Lower lobe of right lung (tissue), 2 donors: ENCODE measurements at regions not wholly inside any gene's neighbourhood (a gene's known extent, or its start where the extent isn't known, plus 50 kb on each side); places are given as distances from the start of the nearest gene placed in this dataset.
"Not testable (repeated sequence)": the region's sequence is repeated elsewhere in the genome, so short reads cannot be mapped to it uniquely, and the experiment has no call there.

Experiments
- ATAC-seq, 2 donors: fragments of 200-7000 bp; cut with Tn5 transposase; one replicate each; pipeline ENCODE4 v1.9.1; 2020 to 2022; ENCODE audit warnings: mild to moderate bottlenecking in 2 of 2, moderate library complexity in 2 of 2
- DNase-seq: peaks from one replicate; pipeline ENCODE4 v3.0.0-alpha.2; 2020
- H3K27ac ChIP-seq: fragments of 200-600 bp; one replicate; pipeline ENCODE4 v1.8.0; 2022
- H3K27me3 ChIP-seq: fragments of 200-600 bp; one replicate; pipeline ENCODE4 v1.8.0; 2022; ENCODE audit warnings: low read depth
- H3K36me3 ChIP-seq: fragments of 200-600 bp; one replicate; pipeline ENCODE4 v1.8.0; 2022; ENCODE audit warnings: mild to moderate bottlenecking
- H3K4me1 ChIP-seq: fragments of 200-600 bp; one replicate; pipeline ENCODE4 v1.8.0; 2022
- H3K4me3 ChIP-seq: fragments of 200-600 bp; one replicate; pipeline ENCODE4 v1.8.0; 2022; ENCODE audit warnings: mild to moderate bottlenecking
- H3K9me3 ChIP-seq: fragments of 200-600 bp; one replicate; pipeline ENCODE4 v1.8.0; 2022
- intact Hi-C: fragments of 100-400 bp; cut with DNase I; formaldehyde crosslinking; loops from one replicate; pipeline ENCODE4 v1.11.0; 2022
- donor health status: DM: no; HTN: yes; CAD: no; lungs with severe emphysema.

DNA sequence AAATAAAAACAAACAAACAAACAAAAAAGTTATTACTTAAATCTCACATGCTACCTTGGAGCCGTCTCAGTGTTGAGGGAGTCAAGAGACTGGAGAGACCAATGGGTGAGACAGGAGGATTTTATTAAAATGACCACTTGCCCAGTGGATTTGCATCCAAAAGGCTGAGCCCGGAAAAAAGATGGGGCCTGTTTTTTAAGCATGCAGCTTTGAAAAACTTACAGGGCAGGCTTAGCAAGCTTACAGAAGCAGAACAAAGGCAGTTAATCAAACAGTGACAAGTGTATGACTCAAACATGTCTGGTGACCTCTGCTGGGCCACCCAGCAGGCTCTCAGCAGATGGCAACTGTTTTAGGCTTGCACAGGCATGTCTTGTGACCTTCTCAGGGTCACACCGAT is 82.5 kb downstream of the POTEH start:
- H3K27me3 ChIP-seq, DNase-seq, intact Hi-C loops, H3K4me3 ChIP-seq, H3K36me3 ChIP-seq, ATAC-seq, H3K27ac ChIP-seq, H3K4me1 ChIP-seq, H3K9me3 ChIP-seq: not testable (repeated sequence)

DNA sequence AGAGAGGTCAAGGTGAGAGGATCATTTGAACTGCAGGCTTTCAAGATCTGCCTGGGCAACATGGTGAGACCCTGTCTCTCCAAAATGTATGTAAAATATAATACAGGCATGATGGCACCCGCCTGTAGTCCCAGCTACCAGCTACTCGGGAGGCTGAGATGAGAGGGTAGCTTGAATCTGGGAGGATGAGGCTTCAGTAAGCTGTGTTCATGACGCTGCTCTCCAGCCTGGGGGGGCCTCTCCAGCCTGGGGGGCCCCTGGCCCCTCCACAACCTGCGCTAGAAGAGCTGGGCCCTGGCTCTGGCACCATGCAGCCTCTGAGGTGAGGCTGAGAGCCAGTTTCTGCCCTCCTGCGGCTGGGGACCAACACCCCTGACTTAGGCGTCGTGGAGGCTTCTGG is 85.3 kb downstream of the POTEH start:
- peak in 1 of 2 donors; percentile 41 for ATAC-seq
- intact Hi-C loops, H3K4me1 ChIP-seq, H3K36me3 ChIP-seq, H3K9me3 ChIP-seq, H3K27ac ChIP-seq, H3K4me3 ChIP-seq, H3K27me3 ChIP-seq: not testable (repeated sequence)
- DNase-seq = peak; percentile 12

DNA sequence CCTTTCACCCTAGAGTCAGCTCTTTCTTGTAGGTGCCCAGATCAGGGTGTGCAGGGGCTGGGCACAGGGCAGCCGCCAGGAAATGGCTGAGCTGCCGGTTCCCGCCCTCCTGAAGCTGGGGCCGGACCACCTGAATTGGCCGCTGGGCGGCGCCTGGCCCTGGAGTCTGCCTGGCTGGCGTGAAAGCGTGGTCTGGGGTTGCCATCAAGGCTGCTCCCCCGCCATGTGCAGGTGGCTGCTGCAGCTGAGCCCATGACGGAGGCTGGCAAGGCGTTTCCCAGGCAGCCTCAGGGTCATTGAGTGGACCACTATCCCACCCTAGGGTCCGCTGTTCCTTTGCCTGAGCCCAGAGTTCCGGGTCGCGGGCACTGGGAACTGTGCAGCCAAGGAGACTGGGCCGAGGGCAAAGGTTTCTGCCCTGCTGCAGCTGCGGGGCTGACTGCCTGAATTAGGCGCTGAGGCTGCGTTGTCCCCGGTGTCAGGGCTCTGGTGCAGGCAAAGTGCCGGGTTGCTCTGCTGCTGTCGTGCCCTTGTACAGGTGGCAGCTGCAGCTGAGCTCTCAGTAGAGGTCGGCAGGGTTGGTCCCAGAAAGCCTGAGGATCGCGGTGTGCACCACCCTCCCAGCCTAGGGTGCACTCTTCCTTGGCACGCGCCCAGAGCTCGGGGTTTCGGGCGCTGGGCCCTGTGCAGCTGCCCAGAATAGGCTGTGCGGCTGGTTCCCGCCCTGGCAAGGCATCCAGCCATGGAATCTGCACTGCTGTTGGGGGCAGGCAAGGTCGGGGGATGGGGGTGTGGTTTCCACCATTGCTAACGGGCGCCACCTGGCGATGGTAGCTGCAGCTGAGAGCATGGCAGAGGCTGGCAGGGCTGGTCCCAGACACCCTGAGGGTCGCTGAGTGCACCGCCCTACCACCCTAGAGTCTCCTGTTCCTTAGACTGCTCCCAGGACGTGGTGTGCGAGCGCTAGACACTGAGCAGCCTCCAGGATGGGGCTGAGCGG is 86.1 kb downstream of the POTEH start:
- H3K9me3 ChIP-seq, intact Hi-C loops, H3K36me3 ChIP-seq, H3K27ac ChIP-seq, H3K27me3 ChIP-seq, H3K4me3 ChIP-seq, H3K4me1 ChIP-seq: not testable (repeated sequence)
- ATAC-seq (peak; percentile 79 to 82), DNase-seq (peak; percentile 43)

DNA sequence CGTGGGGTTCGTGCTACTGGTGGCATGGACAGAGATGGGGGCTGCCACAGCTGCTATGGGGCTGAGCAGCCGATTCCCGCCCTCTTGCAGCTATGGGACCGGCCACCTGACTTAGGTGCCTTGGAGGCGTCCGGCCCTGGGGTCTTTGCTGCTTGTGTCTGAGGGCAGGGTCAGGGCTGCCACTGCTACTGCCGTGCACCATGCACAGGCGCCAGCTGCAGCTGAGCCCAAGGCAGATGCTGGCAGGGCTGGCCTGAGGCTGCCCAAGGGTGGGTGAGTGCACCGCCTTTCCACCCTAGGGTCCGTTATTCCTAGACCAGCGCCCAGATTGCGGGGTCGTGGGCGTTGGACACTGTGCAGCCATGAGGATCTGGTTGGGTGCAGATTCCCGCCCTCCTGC is 86.9 kb downstream of the POTEH start:
- H3K4me1 ChIP-seq, H3K4me3 ChIP-seq, H3K27me3 ChIP-seq, intact Hi-C loops, H3K27ac ChIP-seq, H3K36me3 ChIP-seq, H3K9me3 ChIP-seq, DNase-seq, ATAC-seq: not testable (repeated sequence)

DNA sequence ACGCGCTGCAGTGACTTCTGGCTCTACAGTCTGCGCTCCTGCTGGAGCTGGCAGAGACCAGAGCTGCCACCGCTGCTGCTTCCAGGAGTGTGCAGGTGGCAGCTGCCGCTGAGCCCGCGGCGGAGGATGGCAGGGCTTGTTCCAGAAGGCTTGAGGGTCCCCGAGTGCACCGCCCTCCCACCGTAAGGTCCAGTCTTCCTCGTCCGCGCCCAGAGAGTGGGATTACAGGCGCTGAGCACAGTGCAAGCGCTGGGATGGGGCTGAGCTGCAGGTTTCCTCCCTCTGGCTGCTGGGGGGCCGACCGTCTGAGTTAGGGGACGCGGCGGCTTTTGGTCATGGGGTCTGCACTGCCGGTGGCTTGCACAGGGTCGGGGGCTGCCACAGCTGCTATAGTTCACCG is 87.3 kb downstream of the POTEH start:
- DNase-seq, H3K27ac ChIP-seq, H3K36me3 ChIP-seq, intact Hi-C loops, H3K4me3 ChIP-seq, H3K27me3 ChIP-seq, H3K4me1 ChIP-seq, H3K9me3 ChIP-seq: not testable (repeated sequence)
- peak in 1 of 2 donors; percentile 29 for ATAC-seq

DNA sequence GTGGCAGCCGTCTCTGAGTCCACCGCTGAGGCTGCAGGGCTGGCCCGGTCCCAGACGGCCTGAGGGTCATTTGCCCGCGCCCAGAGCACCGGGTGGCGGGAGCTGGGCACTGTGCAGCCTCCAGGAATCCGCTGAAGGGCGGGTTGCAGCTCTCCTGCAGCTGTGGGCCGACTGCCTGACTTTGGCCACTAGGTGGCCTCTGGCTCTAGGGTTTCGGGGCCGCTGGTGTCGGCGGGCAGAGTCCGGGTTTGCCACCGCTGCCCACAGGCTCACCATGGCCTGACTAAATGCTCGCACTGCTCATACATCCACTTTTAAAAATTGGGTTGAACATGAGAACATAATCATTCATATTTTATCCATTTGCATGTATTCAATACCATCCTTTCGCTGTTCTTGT is 87.7 kb downstream of the POTEH start:
- DNase-seq, H3K27me3 ChIP-seq, H3K36me3 ChIP-seq, intact Hi-C loops, H3K4me1 ChIP-seq, H3K4me3 ChIP-seq, H3K9me3 ChIP-seq, H3K27ac ChIP-seq: not testable (repeated sequence)
- peak; percentile 56 to 68 for ATAC-seq

DNA sequence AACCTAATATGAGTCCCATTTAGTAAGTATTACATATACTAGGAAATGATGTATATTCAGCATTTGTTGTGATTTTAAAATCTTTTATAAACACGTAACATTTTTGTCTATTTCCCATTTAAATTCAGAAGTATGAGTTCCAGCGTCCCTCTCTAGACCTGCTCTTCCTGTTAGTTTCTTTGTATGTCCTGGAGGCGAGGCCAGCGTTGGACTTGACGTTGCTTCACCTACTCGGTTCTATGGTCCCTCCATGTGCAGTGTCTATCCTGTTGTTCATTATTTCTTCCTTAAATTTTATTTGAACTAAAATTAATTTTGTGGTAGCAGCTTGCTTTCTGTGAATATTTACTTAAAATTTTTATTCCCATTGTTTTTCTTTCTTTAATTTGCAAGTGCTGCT is 88.5 kb downstream of the POTEH start:
- H3K4me3 ChIP-seq, H3K4me1 ChIP-seq, H3K27ac ChIP-seq, H3K36me3 ChIP-seq, intact Hi-C loops, H3K9me3 ChIP-seq, H3K27me3 ChIP-seq, ATAC-seq: not testable (repeated sequence)
- DNase-seq = peak; percentile 36

DNA sequence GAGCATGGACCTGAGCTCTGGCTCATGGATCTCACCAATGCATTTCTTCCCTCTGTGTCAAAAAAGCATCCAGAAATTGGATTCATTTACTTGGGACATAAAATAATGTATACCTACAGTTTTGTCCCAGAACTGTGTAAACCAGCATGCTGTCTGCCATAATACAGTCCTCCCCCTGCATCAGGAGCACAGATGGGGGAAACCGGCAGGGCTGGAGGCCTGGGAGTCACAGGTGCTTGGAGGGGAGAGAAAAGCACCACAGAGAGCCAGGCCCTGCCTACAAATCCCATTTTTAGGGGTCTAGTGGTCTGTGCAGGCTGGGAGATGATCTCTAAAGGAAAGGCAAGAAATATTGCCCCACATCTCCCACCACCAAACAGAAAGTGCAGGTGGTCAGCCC is 91.8 kb downstream of the POTEH start:
- ATAC-seq, intact Hi-C loops, H3K4me3 ChIP-seq, H3K36me3 ChIP-seq, H3K27ac ChIP-seq, DNase-seq, H3K9me3 ChIP-seq, H3K27me3 ChIP-seq, H3K4me1 ChIP-seq: not testable (repeated sequence)

DNA sequence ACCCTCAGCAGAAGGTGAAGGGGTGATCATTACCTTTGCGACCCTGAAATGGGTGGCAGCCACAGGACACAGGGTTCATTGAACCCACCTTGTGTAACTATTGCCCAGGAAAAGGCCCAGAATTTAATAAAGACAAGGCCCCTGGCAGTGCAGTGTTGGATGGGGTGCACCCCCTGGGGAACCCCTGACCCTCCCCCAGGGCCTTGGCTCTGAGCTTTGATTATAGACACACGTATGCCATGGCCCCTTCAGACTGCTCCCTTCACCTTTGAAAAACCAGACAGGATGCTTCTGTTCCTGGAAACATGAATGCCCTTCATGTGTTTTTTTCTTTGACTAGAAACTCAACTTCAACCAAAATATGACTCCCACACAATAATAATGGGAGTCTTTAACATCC is 93.1 kb downstream of the POTEH start:
- H3K4me1 ChIP-seq, H3K36me3 ChIP-seq, intact Hi-C loops, H3K27me3 ChIP-seq, DNase-seq, H3K4me3 ChIP-seq, H3K27ac ChIP-seq, H3K9me3 ChIP-seq, ATAC-seq: not testable (repeated sequence)

DNA sequence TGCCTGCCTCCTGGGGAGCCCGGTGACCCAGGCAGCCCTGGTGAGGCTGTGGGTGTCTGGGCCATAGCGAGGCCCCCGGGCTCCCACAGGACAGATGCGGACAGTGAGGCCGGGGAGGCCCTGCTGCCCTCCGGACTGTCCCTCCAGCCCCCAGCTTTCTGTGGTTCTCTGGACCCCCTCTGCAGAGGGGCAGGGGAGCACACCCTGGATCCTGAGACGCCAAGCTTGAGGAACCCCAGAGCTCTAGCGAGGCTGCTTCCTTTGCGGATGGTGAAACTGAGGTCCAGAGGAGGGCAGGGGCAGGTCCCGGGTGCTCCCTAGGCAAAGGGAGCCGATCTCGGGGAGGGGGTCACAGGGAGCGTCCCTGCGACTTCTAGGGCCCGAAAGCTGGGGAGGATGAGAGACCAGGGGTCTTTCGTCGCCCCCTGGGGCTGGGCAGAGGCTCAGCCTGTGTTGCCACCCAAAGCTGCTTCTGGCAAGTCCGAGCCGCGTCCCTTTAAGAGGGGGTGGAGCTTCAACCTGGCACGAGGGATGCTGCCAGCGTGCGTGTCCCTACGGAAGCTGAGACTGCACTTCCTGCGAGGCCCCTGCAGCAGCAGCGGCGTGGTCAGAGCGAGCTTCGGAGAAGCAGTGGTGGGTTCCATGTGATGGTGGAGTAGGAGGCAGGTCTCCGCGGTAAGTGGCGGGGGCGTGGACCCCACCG is 94.7 kb downstream of the POTEH start:
- H3K27me3 ChIP-seq, H3K4me1 ChIP-seq, H3K36me3 ChIP-seq, H3K4me3 ChIP-seq, H3K9me3 ChIP-seq, DNase-seq, H3K27ac ChIP-seq, intact Hi-C loops: not testable (repeated sequence)
- ATAC-seq = peak; percentile 84 to 89

DNA sequence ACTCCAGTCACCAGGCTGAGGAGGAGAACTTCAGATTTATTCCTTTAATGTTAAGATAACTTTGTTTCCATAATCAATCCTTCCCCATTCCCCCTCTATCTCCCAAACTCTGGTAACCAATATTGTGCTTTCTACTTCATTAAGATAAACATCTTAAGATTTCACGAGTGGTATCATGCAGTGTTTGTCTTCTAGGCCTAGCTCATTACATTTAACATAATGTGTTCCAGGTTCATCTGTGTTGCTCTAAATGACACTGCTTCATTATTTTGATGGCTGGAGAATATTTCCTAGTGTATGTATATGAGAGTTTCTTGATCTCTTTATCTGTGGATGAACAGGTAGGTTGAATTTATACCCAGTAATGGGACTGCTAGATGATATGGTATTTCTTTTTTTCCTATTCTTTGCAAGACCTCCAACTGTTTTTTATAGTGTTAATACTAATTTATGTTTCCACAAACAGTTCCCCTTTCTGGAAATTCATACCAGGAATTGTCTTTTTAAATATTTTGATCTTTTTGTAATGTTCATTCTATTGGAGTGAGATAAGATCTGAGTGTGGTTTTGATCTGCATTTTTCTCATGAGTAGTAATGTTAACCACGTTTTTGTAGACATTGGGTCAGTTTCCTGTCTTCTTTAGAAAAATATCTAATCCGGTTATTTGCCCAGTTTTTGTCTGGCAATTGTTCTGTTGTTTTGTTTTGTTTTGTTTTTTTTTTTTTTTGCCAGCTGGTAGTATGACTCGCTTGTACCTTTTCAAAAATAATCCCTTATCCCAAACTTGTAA is 97.3 kb downstream of the POTEH start:
- ATAC-seq, intact Hi-C loops, H3K27ac ChIP-seq, DNase-seq, H3K9me3 ChIP-seq, H3K27me3 ChIP-seq, H3K4me1 ChIP-seq, H3K36me3 ChIP-seq, H3K4me3 ChIP-seq: not testable (repeated sequence)

DNA sequence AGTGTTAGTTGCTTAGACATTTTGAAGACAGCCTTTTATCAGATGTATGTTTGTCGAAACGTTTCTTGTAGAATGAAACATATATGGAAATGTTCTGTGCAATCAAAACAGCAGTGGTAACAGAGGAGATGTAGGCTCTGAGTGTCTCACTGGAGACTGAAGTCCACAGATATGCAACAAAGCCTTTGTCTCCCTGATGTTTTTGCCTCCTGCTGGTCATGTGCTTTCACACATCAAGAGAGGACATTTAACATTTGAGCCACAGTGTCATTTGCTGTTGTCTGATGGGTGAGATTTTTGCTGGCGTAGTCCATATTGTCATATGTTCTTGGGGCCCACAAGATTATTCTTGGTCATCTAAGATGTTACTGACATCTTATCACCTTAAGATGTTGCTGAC is 101.7 kb downstream of the POTEH start:
- H3K4me3 ChIP-seq, H3K4me1 ChIP-seq, H3K36me3 ChIP-seq, H3K9me3 ChIP-seq, H3K27me3 ChIP-seq, DNase-seq, intact Hi-C loops, H3K27ac ChIP-seq, ATAC-seq: not testable (repeated sequence)

DNA sequence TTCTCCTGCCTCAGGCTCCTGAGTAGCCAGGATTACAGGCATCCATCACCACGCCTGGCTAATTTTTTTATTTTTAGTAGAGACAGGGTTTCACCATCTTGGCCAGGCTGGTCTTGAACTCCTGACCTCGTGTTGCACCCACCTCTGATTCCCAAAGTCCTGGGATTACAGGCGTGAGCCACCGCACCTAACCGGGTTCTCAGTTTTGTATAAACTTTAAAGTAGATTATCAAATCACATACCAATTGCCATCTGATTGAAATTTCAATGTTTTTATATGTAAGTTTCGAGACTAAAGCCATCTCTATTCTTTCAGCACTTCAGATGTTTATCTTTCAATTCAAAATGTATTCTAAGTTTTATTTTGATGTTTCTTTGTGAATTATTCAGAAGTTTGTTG is 110.1 kb downstream of the POTEH start:
- H3K27ac ChIP-seq, H3K9me3 ChIP-seq, H3K27me3 ChIP-seq, H3K4me3 ChIP-seq, H3K4me1 ChIP-seq, intact Hi-C loops, DNase-seq, ATAC-seq, H3K36me3 ChIP-seq: not testable (repeated sequence)
